ENCODE measurements at regions not wholly inside any gene's neighbourhood (a gene's known extent, or its start where the extent isn't known, plus 50 kb on each side); places are given as distances from the start of the nearest gene placed in this dataset.

- Histone ChIP-seq H3K9me3 (no peaks in the 10 kb centered on the region), H3K27me3 (peaks cover 0 to 3% (median 0%) of the 10 kb centered on the region in 3 donors), H3K4me1 (peaks cover 0 to 7% (median 0%) of the 10 kb centered on the region in 4 donors), H3K4me3 (no peak overlapping the region), H3K36me3 (no peaks in the 10 kb centered on the region), H3K27ac (no peak overlapping the region)
- intact Hi-C loops (cut with DNase I; ENCODE audit: low total_unique reads), result no loop called here
- WGBS, 5 donors, result 43 to 72% (median 54%) methylated on average over 9 of the region's 9 CpGs
- DNase-seq, result no peak
- TF ChIP-seq, protein P1, sequence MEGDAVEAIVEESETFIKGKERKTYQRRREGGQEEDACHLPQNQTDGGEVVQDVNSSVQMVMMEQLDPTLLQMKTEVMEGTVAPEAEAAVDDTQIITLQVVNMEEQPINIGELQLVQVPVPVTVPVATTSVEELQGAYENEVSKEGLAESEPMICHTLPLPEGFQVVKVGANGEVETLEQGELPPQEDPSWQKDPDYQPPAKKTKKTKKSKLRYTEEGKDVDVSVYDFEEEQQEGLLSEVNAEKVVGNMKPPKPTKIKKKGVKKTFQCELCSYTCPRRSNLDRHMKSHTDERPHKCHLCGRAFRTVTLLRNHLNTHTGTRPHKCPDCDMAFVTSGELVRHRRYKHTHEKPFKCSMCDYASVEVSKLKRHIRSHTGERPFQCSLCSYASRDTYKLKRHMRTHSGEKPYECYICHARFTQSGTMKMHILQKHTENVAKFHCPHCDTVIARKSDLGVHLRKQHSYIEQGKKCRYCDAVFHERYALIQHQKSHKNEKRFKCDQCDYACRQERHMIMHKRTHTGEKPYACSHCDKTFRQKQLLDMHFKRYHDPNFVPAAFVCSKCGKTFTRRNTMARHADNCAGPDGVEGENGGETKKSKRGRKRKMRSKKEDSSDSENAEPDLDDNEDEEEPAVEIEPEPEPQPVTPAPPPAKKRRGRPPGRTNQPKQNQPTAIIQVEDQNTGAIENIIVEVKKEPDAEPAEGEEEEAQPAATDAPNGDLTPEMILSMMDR (IDR thresholded peaks at IDR 0.05), result no peak
- TF ChIP-seq EP300 (IDR thresholded peaks at IDR 0.05) (no peak), POLR2AphosphoS5 (IDR thresholded peaks at IDR 0.05) (no peak), POLR2A (IDR thresholded peaks at IDR 0.05) (no peak)
These were observed 191.7 kb downstream of the IRF8 start for GRCh38 chr16:86090461-86091170.

GRCh38 chr16:86091976-86092375 is 193.0 kb downstream of the IRF8 start:
- peaks cover 0 to 3% (median 0%) of the 10 kb centered on the region in 3 donors for H3K27me3 ChIP-seq
- peaks cover 0 to 7% (median 0%) of the 10 kb centered on the region in 4 donors for H3K4me1 ChIP-seq
- H3K36me3 ChIP-seq, result no peaks in the 10 kb centered on the region
- TF ChIP-seq POLR2A (IDR thresholded peaks at IDR 0.05) (no peak), EP300 (IDR thresholded peaks at IDR 0.05) (no peak), POLR2AphosphoS5 (IDR thresholded peaks at IDR 0.05) (no peak)
- TF ChIP-seq, protein P1 (IDR thresholded peaks at IDR 0.05), result no peak
- WGBS, 5 donors, result 86 to 95% (median 90%) methylated on average over 7 of the region's 7 CpGs
- intact Hi-C loops (cut with DNase I; ENCODE audit: low total_unique reads), result no loop called here
- no peaks in the 10 kb centered on the region for H3K9me3 ChIP-seq
- no peak overlapping the region for H3K4me3 ChIP-seq
- DNase-seq, result no peak
- H3K27ac ChIP-seq, result no peak overlapping the region

DNA sequence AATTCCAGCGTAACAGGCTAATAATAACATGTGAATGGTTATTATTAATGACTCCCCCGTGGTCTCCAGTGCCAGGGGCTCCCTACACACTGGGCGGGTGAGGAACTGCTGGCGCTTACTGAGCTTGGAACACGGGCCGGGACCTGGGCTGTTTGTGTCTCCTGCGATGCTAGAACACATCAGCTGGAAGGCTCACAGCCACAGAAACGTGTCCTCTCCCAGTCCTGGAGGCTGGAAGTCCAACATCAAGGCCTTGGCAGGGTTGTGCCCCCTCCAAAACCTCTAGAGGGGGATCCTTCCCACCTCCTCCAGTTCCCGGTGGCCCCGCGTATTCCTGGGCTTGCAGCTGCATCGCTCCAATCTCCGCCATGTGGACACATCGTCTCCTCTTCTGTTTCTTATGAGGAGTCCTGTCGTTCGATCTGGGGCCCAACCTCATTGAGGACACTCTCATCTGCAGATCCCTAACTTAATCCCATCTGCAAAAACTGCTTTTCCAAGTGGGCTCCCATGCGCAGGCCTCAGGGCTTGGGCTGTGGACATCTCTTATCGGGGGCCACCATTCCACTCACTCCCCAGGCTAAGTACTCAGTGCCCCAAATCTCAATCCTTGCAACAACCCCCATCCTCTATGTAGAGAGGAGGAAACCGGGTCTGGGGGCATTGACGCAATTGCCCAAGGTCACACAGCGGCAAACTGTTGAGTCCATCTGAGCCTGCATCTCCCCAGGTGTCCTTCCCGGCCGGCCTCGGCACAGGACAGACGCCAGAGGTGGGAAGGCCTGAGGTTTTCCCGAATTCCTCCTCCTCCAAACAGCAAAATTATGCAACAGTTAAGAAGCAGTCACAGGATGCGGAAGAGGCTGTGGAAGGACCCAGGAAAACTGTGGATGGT is 193.9 kb downstream of the IRF8 start:
- TF ChIP-seq, protein P1 (IDR thresholded peaks at IDR 0.05), result no peak
- TF ChIP-seq POLR2A (IDR thresholded peaks at IDR 0.05) (no peak), EP300 (IDR thresholded peaks at IDR 0.05) (no peak), POLR2AphosphoS5 (IDR thresholded peaks at IDR 0.05) (no peak)
- Histone ChIP-seq H3K27me3 (peaks cover 0 to 3% (median 0%) of the 10 kb centered on the region in 3 donors), H3K4me1 (peaks cover 0 to 3% (median 0%) of the 10 kb centered on the region in 4 donors), H3K36me3 (no peaks in the 10 kb centered on the region), H3K27ac (no peak overlapping the region), H3K4me3 (no peak overlapping the region), H3K9me3 (no peaks in the 10 kb centered on the region)
- DNase-seq, result no peak
- 88 to 93% (median 89%) methylated on average over 27 of the region's 27 CpGs for WGBS, 5 donors
- intact Hi-C loops (cut with DNase I; ENCODE audit: low total_unique reads), result no loop called here
